ENCODE measurements at regions not wholly inside any gene's neighbourhood (a gene's known extent, or its start where the extent isn't known, plus 50 kb on each side); places are given as distances from the start of the nearest gene placed in this dataset.

DNA sequence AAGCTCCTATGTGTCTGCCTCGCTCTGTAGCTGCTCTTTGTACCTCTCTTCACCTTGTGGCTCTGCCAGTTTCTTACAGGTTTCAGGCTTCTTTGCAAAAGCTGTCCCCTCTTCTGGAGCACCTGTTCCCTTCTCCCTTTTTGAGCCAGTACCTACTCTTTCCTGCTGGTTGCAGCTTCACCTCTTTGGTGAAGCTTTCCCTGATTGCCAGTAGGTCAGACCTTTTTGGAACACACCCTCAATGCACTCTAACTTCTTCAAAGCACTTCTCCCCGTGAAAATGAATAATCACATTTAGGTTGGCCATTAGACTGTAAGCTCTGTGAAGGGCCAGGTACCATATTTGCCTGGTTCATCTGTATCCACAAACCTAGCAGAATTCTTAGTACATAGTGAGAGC is 60.3 kb downstream of the BHLHE40 start:
- Histone ChIP-seq H3K9ac (ENCODE audit: low read length in 3 of 3) (no peak overlapping the region), H3K9me3 (ENCODE audit: control insufficient read depth in 2 of 3, insufficient read depth in 1 of 3, low read length in 3 of 3) (no peaks in the 10 kb centered on the region), H3K36me3 (ENCODE audit: control insufficient read depth in 2 of 3, insufficient read depth in 3 of 3, low read length in 3 of 3) (no peaks in the 10 kb centered on the region), H3K27me3 (ENCODE audit: control insufficient read depth, insufficient read depth, low read length) (no peaks in the 10 kb centered on the region), H3K4me3 (ENCODE audit: low read length in 3 of 3) (no peak overlapping the region), H3K4me1 (ENCODE audit: control insufficient read depth in 2 of 3, insufficient read depth in 2 of 3, low read depth in 1 of 3, low read length in 3 of 3) (no peaks in the 10 kb centered on the region), H3K27ac (ENCODE audit: low read depth in 2 of 2, low read length in 2 of 2) (no peak overlapping the region)
- no peak for FAIRE-seq
- intact Hi-C loops (cut with DNase I), result no loop called here
- no peak for TF ChIP-seq CTCF (IDR thresholded peaks at IDR 0.05; ENCODE audit: borderline replicate concordance, extremely low read depth, insufficient read depth)
- DNase-seq, result no peak

DNA sequence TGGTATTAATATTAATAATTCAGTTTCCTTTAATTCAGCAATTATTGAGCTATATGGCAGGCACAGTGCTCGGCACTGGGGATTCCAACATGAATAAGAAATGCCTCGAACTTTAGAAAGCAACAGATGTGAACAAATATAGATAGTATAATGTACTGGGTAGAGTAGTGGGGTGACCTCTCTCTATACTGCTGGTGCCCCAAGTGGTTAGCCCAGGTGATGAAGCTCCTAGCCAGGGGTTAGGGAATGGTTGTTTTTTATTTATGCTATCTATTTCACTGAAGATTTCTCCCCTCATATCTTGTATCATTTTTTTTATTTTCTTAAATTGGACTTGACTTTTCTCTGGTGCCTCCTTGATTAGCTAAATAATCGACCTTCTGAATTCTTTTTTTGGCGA is 62.1 kb downstream of the BHLHE40 start:
- TF ChIP-seq CTCF (IDR thresholded peaks at IDR 0.05; ENCODE audit: borderline replicate concordance, extremely low read depth, insufficient read depth), result no peak
- no peak overlapping the region for H3K27ac ChIP-seq (ENCODE audit: low read depth in 2 of 2, low read length in 2 of 2)
- H3K9ac ChIP-seq (ENCODE audit: low read length in 3 of 3), result no peak overlapping the region
- H3K4me1 ChIP-seq (ENCODE audit: control insufficient read depth in 2 of 3, insufficient read depth in 2 of 3, low read depth in 1 of 3, low read length in 3 of 3), result no peaks in the 10 kb centered on the region
- no peaks in the 10 kb centered on the region for H3K9me3 ChIP-seq (ENCODE audit: control insufficient read depth in 2 of 3, insufficient read depth in 1 of 3, low read length in 3 of 3)
- H3K36me3 ChIP-seq (ENCODE audit: control insufficient read depth in 2 of 3, insufficient read depth in 3 of 3, low read length in 3 of 3), result no peaks in the 10 kb centered on the region
- no peak overlapping the region for H3K4me3 ChIP-seq (ENCODE audit: low read length in 3 of 3)
- H3K27me3 ChIP-seq (ENCODE audit: control insufficient read depth, insufficient read depth, low read length), result no peaks in the 10 kb centered on the region
- intact Hi-C loops (cut with DNase I), result no loop called here
- no peak for DNase-seq
- FAIRE-seq, result no peak

DNA sequence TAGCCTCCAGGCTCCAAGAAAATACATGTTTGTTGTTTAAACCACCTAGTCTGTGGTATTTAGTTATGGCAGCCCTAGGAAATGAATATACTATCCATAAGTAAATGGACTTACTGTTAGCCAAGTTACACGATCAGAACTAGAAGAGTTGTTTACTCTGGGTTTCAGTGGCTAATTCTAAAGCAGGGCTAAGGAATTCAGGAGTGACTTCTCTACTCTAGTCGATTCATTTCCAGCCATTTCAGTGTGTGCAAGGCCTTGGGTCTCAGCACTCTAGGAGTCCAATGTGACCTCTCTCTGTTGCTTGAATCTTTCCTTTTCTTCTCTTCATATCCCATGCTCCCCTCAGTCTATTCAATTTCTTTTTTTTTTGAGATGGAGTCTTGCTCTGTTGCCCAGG is 66.7 kb downstream of the BHLHE40 start:
- TF ChIP-seq CTCF (IDR thresholded peaks at IDR 0.05; ENCODE audit: borderline replicate concordance, extremely low read depth, insufficient read depth), result no peak
- Histone ChIP-seq H3K27me3 (ENCODE audit: control insufficient read depth, insufficient read depth, low read length) (no peaks in the 10 kb centered on the region), H3K4me1 (ENCODE audit: control insufficient read depth in 2 of 3, insufficient read depth in 2 of 3, low read depth in 1 of 3, low read length in 3 of 3) (peaks cover 0 to 5% (median 0%) of the 10 kb centered on the region in 3 donors), H3K27ac (ENCODE audit: low read depth in 2 of 2, low read length in 2 of 2) (no peak overlapping the region), H3K9ac (ENCODE audit: low read length in 3 of 3) (no peak overlapping the region), H3K9me3 (ENCODE audit: control insufficient read depth in 2 of 3, insufficient read depth in 1 of 3, low read length in 3 of 3) (no peaks in the 10 kb centered on the region), H3K36me3 (ENCODE audit: control insufficient read depth in 2 of 3, insufficient read depth in 3 of 3, low read length in 3 of 3) (no peaks in the 10 kb centered on the region), H3K4me3 (ENCODE audit: low read length in 3 of 3) (no peak overlapping the region)
- FAIRE-seq (no peak), DNase-seq (no peak)
- intact Hi-C loops (cut with DNase I), result no loop called here

GRCh38 chr3:5047764-5048419 is 68.7 kb downstream of the BHLHE40 start:
- DNase-seq (no peak), FAIRE-seq (no peak)
- peaks cover 0 to 5% (median 0%) of the 10 kb centered on the region in 3 donors for H3K4me1 ChIP-seq (ENCODE audit: control insufficient read depth in 2 of 3, insufficient read depth in 2 of 3, low read depth in 1 of 3, low read length in 3 of 3)
- H3K9ac ChIP-seq (ENCODE audit: low read length in 3 of 3), result no peak overlapping the region
- H3K4me3 ChIP-seq (ENCODE audit: low read length in 3 of 3), result no peak overlapping the region
- H3K27me3 ChIP-seq (ENCODE audit: control insufficient read depth, insufficient read depth, low read length), result no peaks in the 10 kb centered on the region
- no peak for TF ChIP-seq CTCF (IDR thresholded peaks at IDR 0.05; ENCODE audit: borderline replicate concordance, extremely low read depth, insufficient read depth)
- H3K27ac ChIP-seq (ENCODE audit: low read depth in 2 of 2, low read length in 2 of 2), result no peak overlapping the region
- no peaks in the 10 kb centered on the region for H3K36me3 ChIP-seq (ENCODE audit: control insufficient read depth in 2 of 3, insufficient read depth in 3 of 3, low read length in 3 of 3)
- no peaks in the 10 kb centered on the region for H3K9me3 ChIP-seq (ENCODE audit: control insufficient read depth in 2 of 3, insufficient read depth in 1 of 3, low read length in 3 of 3)
- intact Hi-C loops (cut with DNase I), result no loop called here

Data from kidney (tissue), 13 donors.